ENCODE measurements at regions not wholly inside any gene's neighbourhood (a gene's known extent, or its start where the extent isn't known, plus 50 kb on each side); places are given as distances from the start of the nearest gene placed in this dataset.

DNA sequence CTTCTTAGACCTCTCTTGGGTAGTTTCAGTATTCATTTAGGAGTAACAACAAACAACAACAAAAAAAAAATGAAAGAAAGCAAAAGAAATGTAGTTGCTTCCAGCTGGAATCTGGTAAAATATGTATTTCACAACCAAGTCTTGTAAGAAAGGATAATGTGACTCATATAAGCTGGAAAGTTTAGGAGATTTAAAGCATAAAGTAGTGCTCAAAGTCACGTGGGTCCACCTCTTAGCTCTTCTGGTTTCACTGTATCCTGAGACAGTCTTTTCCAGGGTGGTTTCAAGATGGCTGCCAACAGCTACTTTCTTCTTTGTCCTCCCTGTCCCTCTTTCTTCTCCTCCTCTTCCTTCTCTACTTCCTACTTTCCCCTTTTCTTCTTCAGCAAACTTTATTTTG, 69.5 kb upstream of the CDK13 start:
- DNase-seq (ENCODE audit: low spot score): no peak
- intact Hi-C loops (cut with DNase I): no loop called here

GRCh38 chr7:39882148-39882784, 67.8 kb upstream of the CDK13 start:
- intact Hi-C loops (cut with DNase I): no loop called here
- DNase-seq (ENCODE audit: low spot score): no peak

DNA sequence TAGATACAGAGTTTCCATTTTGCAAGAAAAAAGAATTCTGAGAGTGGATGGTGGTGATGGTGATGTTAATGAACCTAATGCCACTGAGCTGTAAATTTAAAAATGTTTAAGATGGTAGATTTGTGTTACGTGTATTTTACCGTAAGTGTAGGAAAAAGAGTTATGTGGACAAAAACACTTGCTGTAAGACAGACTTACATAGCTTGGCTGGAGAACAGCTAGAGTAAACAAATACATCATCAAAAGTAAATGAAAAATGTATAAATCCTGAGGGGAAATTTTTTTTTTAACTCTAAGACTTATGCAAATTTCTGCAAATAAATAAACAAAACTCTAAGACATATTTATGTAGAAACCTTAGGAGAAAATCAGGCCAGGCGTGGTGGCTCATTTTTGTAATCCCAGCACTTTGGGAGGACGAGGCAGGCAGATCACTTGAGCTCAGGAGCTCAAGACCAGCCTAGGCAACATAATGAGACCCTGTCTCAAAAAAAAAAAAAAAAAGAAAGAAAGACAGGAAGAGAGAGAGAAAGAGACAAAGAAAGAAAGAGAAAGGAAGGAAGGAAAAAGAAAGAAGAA, 66.2 kb upstream of the CDK13 start:
- DNase-seq (ENCODE audit: low spot score): no peak
- intact Hi-C loops (cut with DNase I): no loop called here

- intact Hi-C loops (cut with DNase I): no loop called here
- no peak for DNase-seq (ENCODE audit: low spot score)
Measured at GRCh38 chr7:39888171-39888853, 61.7 kb upstream of the CDK13 start.

DNA sequence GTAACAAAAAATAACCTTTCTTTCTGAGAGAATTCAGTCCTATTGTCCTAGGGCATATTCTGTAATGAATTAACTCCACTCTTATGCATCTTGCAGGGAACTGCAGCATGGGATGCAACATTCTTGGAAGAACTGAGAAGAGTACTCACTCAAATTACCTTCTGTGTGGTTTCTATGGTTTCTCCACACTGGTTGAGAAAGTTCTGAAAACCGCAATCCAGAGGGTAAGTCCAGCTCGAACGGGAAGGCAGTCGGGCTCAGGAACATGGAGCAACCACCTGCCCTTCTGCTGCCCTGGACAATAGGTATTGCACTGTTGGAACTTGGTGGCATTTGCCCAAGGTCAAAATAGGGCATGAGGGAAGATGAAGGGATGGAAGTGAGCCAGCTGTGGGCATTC, 59.6 kb upstream of the CDK13 start:
- intact Hi-C loops (cut with DNase I): loop anchor here in 1 of 2 donors (10.0 kb wide), 1 partner anchor 164 kb away; no protein-coding TSS in a partner anchor
- no peak for DNase-seq (ENCODE audit: low spot score)

GRCh38 chr7:39891894-39892293, 58.2 kb upstream of the CDK13 start:
- intact Hi-C loops (cut with DNase I): loop anchor here in 1 of 2 donors (10.0 kb wide), 1 partner anchor 163 kb away; no protein-coding TSS in a partner anchor
- no peak for DNase-seq (ENCODE audit: low spot score)

DNA sequence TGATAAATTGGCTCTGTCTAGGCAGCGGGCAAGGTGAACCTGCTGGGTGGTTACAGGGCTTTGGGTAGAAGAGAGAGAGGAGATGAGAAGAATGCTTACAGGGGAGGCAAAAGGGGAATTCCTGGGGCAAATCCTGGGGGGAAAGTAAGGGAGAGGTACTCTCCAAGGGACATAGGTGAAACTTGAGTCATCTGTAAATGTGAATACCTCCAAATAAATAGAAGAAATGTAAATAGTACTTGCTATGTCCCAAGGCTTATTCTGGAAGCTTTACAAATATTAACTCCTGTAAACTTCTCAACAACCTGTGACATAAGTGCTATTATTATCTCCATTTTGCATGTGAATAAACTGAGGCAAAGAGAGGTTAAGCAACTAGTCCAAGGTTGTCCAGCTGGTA, 57.7 kb upstream of the CDK13 start:
- DNase-seq (ENCODE audit: low spot score): no peak
- intact Hi-C loops (cut with DNase I): loop anchor here in 1 of 2 donors (10.0 kb wide), 1 partner anchor 162 kb away; no protein-coding TSS in a partner anchor

- DNase-seq (ENCODE audit: low spot score): no peak
- intact Hi-C loops (cut with DNase I): loop anchor here in 1 of 2 donors (10.0 kb wide), 1 partner anchor 160 kb away; no protein-coding TSS in a partner anchor
Measured at GRCh38 chr7:39894904-39895303, 55.2 kb upstream of the CDK13 start.

DNA sequence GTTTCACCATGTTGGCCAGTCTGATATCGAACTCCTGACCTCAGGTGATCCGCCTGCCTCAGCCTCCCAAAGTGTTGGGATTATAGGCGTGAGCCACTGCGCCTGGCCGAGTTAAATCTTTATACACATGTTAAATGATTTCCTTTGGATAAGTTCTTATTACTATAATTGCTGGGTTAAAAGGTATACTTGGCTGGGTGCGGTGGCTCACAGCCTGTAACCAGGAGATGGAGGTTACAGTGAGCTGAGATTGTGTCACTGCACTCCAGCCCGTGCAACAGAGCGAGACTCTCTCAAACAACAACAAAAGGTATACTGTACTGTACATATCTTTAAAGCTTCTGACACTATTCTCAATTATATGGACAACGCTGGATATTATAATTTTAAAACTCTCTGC, 53.2 kb upstream of the CDK13 start:
- intact Hi-C loops (cut with DNase I): loop anchor here in 1 of 2 donors (10.0 kb wide), 1 partner anchor 158 kb away; no protein-coding TSS in a partner anchor
- no peak for DNase-seq (ENCODE audit: low spot score)

DNA sequence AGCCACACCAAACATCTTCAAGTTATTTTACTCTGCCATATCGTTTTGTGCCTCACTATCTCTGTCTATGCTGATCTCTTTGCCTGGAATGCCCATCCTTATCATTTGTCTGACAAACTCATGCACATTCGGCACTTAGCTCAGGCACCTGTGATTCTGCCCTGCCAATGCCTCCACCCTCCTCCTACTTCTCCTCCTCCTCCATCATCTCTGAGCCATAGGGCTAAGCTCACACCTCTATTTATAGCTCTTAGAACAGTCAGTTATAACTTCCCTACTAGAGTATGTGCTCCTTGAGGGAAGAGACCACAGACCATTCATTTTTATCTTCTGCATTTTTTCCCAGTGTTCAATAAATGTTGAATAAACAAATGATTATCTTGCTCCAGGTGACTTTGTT, 51.2 kb upstream of the CDK13 start:
- intact Hi-C loops (cut with DNase I): loop anchor here (2.0 to 10.0 kb wide), 2 partner anchors 154 to 156 kb away; no protein-coding TSS in a partner anchor
- DNase-seq (ENCODE audit: low spot score): no peak

Data from posterior vena cava (tissue), 2 donors.